ENCODE measurements at regions not wholly inside any gene's neighbourhood (a gene's known extent, or its start where the extent isn't known, plus 50 kb on each side); places are given as distances from the start of the nearest gene placed in this dataset.

- DNase-seq (ENCODE audit: extremely low read depth, low read depth) = no peak
- no peak overlapping the region for H3K4me3 ChIP-seq (replicated peaks; ENCODE audit: low read depth, low read length)
- TF ChIP-seq CTCF (IDR thresholded peaks at IDR 0.05; ENCODE audit: low read depth, low read length, missing control alignments) = no peak
Measured at GRCh38 chr1:60596791-60597750, 485.3 kb upstream of the NFIA start.

GRCh38 chr1:60591583-60591982 lies 490.8 kb upstream of the NFIA start:
- H3K4me3 ChIP-seq (replicated peaks; ENCODE audit: low read depth, low read length) = no peak overlapping the region
- TF ChIP-seq CTCF (IDR thresholded peaks at IDR 0.05; ENCODE audit: low read depth, low read length, missing control alignments) = no peak

DNA sequence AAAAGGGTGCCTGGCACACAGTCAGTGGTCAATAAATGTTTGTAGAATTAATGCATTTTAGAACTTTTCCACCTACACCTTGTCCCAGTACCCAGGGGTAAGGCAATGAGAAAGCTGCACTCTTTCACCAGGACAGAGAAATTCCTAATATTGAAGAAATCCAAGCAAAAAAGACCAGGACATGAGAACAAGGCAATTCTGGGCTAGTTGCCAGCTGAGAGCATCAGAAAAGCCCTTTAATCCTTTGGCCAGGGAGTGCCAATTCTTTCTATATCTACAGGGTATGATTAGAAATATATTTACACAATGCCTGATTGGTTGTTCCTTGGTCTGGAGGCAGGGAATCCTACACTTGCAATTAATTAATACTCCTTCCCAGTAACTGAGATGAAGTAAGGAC lies 492.4 kb upstream of the NFIA start:
- TF ChIP-seq CTCF (IDR thresholded peaks at IDR 0.05; ENCODE audit: low read depth, low read length, missing control alignments) = no peak
- H3K4me3 ChIP-seq (replicated peaks; ENCODE audit: low read depth, low read length) = no peak overlapping the region
- no peak for DNase-seq (ENCODE audit: extremely low read depth, low read depth)

More at GRCh38 chr1:60591583-60591982, 490.8 kb upstream of the NFIA start:
- DNase-seq (ENCODE audit: extremely low read depth, low read depth) = no peak

GRCh38 chr1:60589046-60589748 lies 493.2 kb upstream of the NFIA start:
- no peak for DNase-seq (ENCODE audit: extremely low read depth, low read depth)
- no peak for TF ChIP-seq CTCF (IDR thresholded peaks at IDR 0.05; ENCODE audit: low read depth, low read length, missing control alignments)
- no peak overlapping the region for H3K4me3 ChIP-seq (replicated peaks; ENCODE audit: low read depth, low read length)

DNA sequence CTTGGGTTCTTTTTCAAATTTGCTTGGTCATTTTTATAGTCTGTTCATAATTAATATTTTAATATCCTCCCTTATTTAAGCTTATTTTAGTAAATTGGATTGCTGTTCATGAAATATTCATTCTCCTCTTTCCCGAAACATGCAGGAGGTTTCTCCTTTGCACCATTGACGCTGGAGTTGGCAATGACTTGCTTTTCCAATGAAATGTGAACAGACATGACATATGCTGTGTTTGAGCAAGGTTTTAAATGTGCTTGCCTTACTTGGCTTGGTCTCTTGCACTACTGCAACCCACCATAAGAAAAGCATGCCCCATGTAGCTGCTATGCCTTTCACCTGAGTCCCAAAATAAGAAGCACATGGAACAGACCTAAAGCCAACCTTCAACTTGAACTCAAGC lies 498.0 kb upstream of the NFIA start:
- DNase-seq (ENCODE audit: extremely low read depth, low read depth) = no peak
- TF ChIP-seq CTCF (IDR thresholded peaks at IDR 0.05; ENCODE audit: low read depth, low read length, missing control alignments) = no peak
- H3K4me3 ChIP-seq (replicated peaks; ENCODE audit: low read depth, low read length) = no peak overlapping the region

- no peak overlapping the region for H3K4me3 ChIP-seq (replicated peaks; ENCODE audit: low read depth, low read length)
- no peak for TF ChIP-seq CTCF (IDR thresholded peaks at IDR 0.05; ENCODE audit: low read depth, low read length, missing control alignments)
- DNase-seq (ENCODE audit: extremely low read depth, low read depth) = no peak
Measured at GRCh38 chr1:60583696-60584095, 498.7 kb upstream of the NFIA start.

Measured in HFF-Myc (cell line).